HFFc6 (cell line): ENCODE measurements at regions not wholly inside any gene's neighbourhood (a gene's known extent, or its start where the extent isn't known, plus 50 kb on each side); places are given as distances from the start of the nearest gene placed in this dataset.

Source experiments
- DNase-seq: peaks from one replicate; pipeline ENCODE4 v3.0.0-alpha.2; 2018
- H3K27ac Mint-ChIP-seq: 2 replicates; pipeline ENCODE4 v1.8.0; 2020; ENCODE audit warnings: mild to moderate bottlenecking, mixed read lengths
- H3K27me3 Mint-ChIP-seq: 2 replicates; pipeline ENCODE4 v1.8.0; 2021; ENCODE audit warnings: mild to moderate bottlenecking, moderate library complexity, mixed read lengths; ENCODE audit not compliant: insufficient read depth
- H3K36me3 Mint-ChIP-seq: 2 replicates; pipeline ENCODE4 v1.8.0; 2021; ENCODE audit warnings: low read depth, mixed read lengths
- H3K4me1 Mint-ChIP-seq: 2 replicates; pipeline ENCODE4 v1.8.0; 2020; ENCODE audit warnings: low read depth, mixed read lengths
- H3K4me3 Mint-ChIP-seq: 2 replicates; pipeline ENCODE4 v1.8.0; 2020; ENCODE audit warnings: mild to moderate bottlenecking, moderate library complexity, mixed read lengths
- H3K9me3 Mint-ChIP-seq: 2 replicates; pipeline ENCODE4 v1.8.0; 2020; ENCODE audit warnings: mild to moderate bottlenecking, mixed read lengths
- CTCF ChIP-seq: fragments of 200-600 bp; sonication (generic); IDR thresholded peaks from 2 replicates; pipeline ENCODE4 v1.5.0; 2021; ENCODE audit warnings: antibody characterized with exemption, mild to moderate bottlenecking

GRCh38 chr3:64988188-64988587 lies 300.4 kb upstream of the ADAMTS9 start:
- H3K36me3 Mint-ChIP-seq, result no peaks in the 10 kb centered on the region
- H3K27me3 Mint-ChIP-seq, result peaks cover under 1% of the 10 kb centered on the region; the same call in 1 of the 2 replicates
- no peak overlapping the region for H3K27ac Mint-ChIP-seq
- peaks cover 32% of the 10 kb centered on the region for H3K9me3 Mint-ChIP-seq
- H3K4me3 Mint-ChIP-seq, result no peak overlapping the region
- no peak for DNase-seq
- no peaks in the 10 kb centered on the region for H3K4me1 Mint-ChIP-seq
- no peak for TF ChIP-seq CTCF

- Mint-ChIP-seq H3K27me3 (no peaks in the 10 kb centered on the region), H3K4me1 (no peaks in the 10 kb centered on the region)
Measured at GRCh38 chr3:64987726-64988125, 299.9 kb upstream of the ADAMTS9 start.

DNA sequence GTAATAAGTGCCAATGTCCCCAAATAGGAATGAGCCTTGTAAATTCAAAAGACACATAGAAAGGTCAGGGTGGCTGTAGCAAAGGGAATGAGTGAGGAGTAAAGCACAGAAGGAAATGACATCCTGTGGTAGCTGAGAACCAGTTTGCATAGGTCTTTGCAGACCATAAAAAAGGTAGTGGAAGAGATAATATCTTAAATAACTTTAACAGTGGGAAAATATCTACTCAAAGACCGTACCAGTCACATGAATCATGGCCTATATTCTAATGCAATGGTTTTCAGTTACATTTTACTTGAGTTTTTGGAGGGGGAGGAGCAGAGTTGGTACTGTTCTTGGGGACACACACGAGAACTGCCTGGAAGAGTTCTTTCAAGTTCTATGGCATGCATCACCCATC lies 297.3 kb upstream of the ADAMTS9 start:
- Mint-ChIP-seq H3K36me3 (no peaks in the 10 kb centered on the region), H3K27ac (no peak overlapping the region), H3K9me3 (peaks cover 32% of the 10 kb centered on the region), H3K4me3 (no peak overlapping the region), H3K27me3 (no peaks in the 10 kb centered on the region), H3K4me1 (no peaks in the 10 kb centered on the region)
- TF ChIP-seq CTCF, result no peak
- no peak for DNase-seq

More at GRCh38 chr3:64987726-64988125, 299.9 kb upstream of the ADAMTS9 start:
- H3K27ac Mint-ChIP-seq, result no peak overlapping the region
- TF ChIP-seq CTCF, result no peak
- DNase-seq, result no peak
- peaks cover 32% of the 10 kb centered on the region for H3K9me3 Mint-ChIP-seq
- H3K4me3 Mint-ChIP-seq, result no peak overlapping the region
- no peaks in the 10 kb centered on the region for H3K36me3 Mint-ChIP-seq

GRCh38 chr3:64983583-64984359 lies 296.0 kb upstream of the ADAMTS9 start:
- no peak for DNase-seq
- H3K4me3 Mint-ChIP-seq, result no peak overlapping the region
- no peaks in the 10 kb centered on the region for H3K27me3 Mint-ChIP-seq
- TF ChIP-seq CTCF, result no peak
- H3K4me1 Mint-ChIP-seq, result no peaks in the 10 kb centered on the region
- no peak overlapping the region for H3K27ac Mint-ChIP-seq
- no peaks in the 10 kb centered on the region for H3K36me3 Mint-ChIP-seq
- H3K9me3 Mint-ChIP-seq, result peaks cover 30% of the 10 kb centered on the region

GRCh38 chr3:64977308-64978100 lies 289.7 kb upstream of the ADAMTS9 start:
- no peaks in the 10 kb centered on the region for H3K4me1 Mint-ChIP-seq
- DNase-seq, result no peak
- H3K4me3 Mint-ChIP-seq, result no peak overlapping the region
- H3K36me3 Mint-ChIP-seq, result no peaks in the 10 kb centered on the region
- peaks cover 22% of the 10 kb centered on the region for H3K9me3 Mint-ChIP-seq
- TF ChIP-seq CTCF, result no peak
- no peaks in the 10 kb centered on the region for H3K27me3 Mint-ChIP-seq
- no peak overlapping the region for H3K27ac Mint-ChIP-seq
